Fibroblast of the conjunctiva (primary cell): ENCODE measurements at regions not wholly inside any gene's neighbourhood (a gene's known extent, or its start where the extent isn't known, plus 50 kb on each side); places are given as distances from the start of the nearest gene placed in this dataset.
"Not testable (repeated sequence)": the region's sequence is repeated elsewhere in the genome, so short reads cannot be mapped to it uniquely, and the experiment has no call there.

Source experiments
- DNase-seq: peaks from one replicate; pipeline ENCODE4 v3.0.0-alpha.2; 2010; ENCODE audit warnings: low read depth

DNA sequence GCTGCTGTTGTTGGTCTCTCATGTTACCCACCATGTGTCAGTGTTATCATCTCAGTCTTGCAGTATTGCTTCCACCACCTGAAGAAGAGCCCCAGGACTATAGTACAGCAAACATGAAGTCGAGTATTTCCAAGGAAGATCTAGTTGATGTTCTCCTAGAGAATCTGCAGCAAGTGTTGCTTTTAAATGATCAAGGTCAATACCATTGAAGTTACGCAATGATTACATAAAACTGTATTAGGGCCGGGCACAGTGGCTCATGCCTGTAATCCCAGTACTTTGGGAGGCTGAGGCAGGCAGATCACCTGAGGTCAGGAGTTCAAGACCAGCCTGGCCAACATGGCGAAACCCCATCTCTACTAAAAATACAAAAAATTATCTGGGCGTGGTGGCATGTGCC, 173.9 kb downstream of the TJP1 start:
- DNase-seq = not testable (repeated sequence)

DNA sequence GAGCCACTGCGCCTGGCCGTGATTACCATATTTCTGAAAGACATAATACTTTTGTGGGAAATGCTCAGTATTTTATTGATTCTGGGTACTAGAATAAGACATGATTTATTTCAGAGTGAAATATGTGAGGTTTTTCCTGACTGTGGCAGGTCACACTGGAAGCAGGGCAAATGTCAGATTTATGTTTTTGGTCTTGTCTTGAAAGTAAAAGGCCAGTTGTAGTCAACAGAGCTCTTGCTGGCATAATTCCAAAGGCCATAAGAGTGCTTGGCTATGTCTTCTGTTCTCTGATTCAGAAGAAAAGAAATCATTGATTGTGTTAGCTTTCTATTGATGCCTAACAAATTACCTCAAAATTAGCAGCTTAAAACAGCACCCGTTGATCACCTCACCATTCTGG, 176.4 kb downstream of the TJP1 start:
- no peak for DNase-seq

DNA sequence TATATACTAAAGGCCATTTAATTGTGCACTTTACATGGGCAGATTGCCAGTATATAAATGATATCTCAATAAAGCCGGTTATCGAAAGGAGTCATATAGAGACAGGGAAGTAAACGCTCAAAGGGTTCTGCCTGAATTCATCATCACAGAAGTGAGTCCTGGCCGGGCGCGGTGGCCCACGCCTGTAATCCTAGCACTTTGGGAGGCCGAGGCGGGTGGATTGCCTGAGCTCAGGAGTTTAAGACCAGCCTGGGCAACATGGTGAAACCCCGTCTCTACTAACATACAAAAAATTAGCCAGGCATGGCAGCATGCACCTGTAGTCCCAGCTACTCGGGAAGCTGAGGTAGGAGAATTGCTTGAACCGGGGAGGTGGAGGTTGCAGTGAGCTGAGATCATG, 177.9 kb downstream of the TJP1 start:
- DNase-seq = not testable (repeated sequence)

DNA sequence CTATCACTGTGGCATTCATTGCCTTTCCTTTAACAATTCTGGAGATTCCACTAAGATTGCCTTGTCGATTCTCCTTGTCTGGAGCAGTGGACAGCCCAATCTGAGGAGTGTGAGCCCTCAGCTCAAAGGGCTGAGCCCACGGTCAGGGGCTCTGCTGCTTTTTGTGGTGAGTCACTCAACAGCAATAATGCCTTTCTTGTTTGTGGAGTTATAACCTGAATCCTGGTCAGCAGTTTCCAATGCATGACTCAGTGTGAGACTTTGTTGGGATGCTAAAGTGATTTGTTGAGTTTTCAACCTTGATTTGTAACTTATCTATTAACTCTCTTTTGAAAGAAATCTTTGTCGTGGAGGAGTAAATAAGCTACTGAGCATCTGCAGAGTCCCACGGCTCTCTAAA, 183.5 kb downstream of the TJP1 start:
- no peak for DNase-seq

DNA sequence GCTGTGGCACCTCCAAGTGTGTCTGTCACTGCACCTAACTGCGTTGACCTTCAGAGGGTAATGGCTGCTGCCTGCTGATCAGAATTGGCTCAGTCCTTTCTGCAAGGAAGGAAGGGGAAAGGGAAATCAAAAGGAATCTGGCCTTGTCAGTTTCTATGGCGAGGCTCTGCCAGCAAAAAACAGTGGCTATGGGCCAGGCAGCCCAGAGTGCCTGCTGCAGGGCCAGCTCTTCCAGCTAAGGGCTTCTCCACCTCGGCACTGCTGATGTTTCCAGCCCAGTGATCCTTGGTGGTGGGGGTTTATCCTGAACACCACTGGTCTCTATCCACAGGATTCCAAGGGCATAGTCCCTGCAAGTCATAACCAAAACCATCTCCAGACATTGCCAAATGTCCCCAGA, 184.3 kb downstream of the TJP1 start:
- no peak for DNase-seq

DNA sequence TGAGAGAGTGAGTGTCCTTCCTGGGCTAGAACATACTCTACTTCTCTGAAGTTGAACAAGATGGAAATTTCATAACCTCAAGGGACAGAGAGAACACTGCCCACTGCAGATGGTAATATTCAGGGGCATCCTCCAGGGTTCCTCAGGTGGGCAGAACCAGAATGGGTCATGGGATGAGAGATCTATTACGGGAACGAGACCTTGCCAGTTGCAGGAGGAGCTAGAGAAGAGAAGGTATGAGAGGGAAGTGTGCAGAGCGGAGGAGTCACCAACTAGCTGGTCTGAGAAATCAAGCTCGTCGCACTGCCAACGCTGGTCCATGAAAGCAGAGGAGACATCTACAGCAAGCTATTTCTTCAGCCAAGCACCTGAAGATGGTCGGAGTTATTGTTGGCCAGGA, 184.7 kb downstream of the TJP1 start:
- no peak for DNase-seq

DNA sequence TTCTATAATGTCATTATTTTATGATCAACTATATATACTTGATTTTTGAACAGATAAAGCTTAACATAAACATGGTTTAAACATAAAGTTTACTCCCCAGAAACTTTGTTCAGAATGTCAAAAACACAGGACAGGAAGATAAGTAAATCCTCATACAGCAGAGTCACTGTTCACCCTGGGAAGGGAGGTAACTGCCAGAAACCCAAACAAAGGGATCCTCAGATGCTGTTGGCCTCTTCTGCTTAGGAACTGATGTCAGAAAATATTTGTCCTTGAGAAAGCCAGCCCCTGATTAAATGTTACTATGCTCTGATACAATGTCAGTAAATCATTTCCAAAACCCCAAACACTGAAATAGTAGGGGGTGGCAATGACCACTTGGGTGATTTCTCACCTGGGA, 185.3 kb downstream of the TJP1 start:
- no peak for DNase-seq

DNA sequence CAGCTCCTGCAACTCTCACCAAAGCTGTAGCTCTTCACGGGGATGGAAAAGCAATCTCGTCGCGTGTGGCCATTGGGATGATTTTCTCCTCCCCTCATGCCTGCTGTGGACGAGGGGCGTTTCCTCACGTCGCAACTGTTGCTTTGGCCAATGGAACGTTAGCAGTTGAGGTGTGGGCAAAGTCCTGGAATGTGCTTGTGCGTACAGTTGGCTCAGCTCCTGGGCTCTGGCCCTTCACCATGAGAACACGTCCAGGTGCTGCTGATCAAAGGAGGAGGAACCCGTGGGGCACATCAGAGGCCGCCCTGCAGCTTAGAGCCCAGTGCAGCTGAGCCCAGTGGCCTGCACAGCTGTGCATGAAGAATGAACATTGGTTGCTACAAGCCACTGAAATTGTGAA, 186.1 kb downstream of the TJP1 start:
- DNase-seq = no peak

DNA sequence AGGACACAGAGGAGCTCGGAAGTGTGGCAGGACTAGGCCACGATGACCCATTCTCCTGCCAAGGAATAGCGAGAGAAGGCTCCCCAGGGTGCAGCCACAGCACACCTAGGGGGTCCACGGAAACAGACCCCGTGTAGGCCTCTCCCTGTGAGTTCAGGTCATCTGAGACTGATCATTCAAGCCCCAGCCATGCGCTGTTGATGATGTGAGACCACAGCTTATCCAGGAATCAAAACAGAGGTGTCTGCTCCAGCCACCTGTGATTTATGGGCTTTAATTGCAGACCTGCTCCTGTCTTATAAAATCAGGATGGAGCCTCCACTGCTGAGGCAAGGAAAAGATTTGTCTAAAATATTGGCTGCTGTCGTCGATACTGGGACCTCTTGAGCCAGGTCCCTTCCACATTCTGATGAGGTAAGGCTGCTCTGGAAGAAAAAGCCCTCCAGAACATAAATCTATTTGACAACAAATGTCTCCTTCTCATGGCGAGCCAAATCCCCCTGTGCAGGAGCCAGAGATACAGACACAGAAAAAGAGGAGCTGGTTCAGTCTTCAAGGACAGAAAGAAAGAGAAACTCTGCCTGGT, 186.7 kb downstream of the TJP1 start:
- DNase-seq = no peak

DNA sequence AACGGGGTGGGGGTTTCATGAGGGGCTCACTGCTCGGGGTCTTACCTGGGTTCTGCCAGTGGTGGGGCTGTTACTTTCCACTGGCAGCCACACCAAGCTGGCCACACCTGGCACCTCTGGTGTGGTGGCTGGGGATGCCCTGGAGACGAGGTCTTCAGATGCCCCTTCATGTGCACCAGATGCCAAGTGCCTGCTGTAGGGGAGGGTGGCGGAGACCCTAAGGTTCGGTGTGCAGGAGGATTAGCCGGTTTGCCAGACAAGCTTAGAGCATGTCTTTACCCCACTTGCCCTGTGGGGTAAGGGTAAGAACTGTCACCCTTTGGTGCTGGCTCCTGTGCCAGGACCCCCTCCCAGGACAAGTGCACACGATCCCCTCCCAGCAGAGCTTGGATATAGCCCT, 188.3 kb downstream of the TJP1 start:
- no peak for DNase-seq

DNA sequence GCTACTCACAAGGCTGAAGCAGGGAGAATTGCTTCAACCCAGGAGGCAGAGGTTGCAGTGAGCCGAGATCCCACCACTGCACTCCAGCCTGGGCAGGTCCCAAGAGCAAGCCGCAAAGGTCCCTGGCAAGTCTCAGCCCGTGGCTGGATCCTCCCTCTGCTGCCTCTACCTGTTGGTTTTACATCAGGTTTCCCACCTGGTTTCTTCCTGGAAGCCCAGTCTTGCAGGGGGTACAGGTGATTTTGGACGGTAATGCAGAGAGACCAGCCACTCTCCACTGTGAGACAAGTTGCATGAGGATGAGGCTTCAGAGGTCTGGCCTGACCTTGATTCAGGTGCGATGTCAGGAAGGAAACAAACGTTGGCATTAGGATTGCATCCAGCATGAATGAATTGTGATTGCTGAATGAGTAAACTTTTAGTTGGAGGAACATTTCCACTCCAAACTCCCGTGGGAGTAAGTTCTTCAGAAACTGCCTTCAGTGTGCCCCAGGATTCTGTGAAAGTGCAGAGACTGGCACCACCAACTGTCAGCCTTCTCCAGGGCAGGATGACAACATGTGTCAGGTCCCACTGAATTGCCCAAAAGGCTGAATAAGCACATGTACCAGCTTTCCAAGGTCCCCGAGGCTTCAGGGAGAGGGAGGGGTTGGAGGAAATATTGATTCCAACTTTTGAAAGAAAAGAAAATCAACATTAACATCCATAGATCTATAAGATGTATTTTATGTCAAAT, 189.4 kb downstream of the TJP1 start:
- no peak for DNase-seq

DNA sequence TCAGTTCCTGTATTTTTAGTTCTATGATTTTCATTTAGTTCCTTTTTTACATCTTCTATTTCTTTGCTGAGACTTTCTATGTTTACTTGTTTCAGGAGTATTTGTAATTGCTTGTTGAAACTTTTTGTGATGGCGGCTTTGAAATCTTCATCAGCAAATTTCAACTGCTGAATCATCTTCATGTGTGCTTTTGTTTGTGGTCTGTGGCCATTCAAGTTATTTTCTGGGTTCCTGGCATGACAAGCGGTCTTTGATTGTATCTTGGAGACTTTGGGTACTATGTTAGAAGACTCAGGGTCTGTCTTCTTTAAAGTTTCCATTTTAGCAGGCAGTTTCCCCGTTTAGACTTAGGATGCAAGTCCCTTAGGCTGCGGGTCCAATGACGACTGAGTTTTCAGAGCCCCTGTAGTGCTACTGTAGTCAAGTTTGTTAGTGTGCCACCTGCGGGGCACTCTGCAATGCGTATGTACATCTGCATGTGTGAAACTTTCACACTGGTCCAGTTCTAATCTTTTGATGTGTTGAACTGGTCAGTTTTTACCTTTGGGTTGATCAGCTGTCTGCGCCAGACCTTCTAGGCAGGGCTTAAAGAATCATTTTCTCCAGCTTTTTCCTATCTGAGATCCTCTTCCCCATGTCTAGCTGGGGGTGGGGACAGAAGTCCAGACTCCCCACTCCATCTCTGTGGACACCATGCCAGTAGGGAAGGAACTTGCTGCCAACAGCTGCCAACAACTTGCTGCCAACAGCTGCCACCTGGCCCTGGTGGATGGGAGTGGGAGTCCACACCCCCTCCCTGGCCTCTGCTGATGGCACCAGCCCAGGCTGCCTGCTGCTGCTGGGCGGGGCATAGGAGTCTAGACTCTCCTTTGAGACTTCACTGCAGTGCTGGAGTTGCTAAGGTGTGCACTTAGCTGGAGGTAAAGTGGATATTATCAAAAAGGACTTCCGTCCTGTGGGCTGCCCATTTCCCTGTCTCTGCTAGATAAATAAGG, 190.9 kb downstream of the TJP1 start:
- no peak for DNase-seq

DNA sequence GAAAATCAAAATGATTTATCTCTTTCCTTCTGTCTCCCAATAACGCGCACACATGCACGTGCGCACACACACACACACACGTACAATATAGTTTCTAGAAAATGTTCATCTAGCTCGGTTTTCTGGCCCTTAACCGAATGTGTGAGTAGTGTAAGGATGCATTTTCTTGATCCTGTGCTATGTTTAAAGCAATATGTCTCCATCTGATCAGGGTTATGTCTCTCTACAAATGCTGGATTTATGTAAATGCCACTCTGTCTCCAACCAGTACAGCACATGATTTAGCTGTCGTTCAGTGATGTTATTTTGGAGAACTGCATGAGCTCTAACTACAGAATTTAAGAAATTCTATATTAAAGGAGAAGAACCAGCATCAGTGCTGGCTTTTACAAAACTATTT, 198.0 kb downstream of the TJP1 start:
- DNase-seq = no peak

DNA sequence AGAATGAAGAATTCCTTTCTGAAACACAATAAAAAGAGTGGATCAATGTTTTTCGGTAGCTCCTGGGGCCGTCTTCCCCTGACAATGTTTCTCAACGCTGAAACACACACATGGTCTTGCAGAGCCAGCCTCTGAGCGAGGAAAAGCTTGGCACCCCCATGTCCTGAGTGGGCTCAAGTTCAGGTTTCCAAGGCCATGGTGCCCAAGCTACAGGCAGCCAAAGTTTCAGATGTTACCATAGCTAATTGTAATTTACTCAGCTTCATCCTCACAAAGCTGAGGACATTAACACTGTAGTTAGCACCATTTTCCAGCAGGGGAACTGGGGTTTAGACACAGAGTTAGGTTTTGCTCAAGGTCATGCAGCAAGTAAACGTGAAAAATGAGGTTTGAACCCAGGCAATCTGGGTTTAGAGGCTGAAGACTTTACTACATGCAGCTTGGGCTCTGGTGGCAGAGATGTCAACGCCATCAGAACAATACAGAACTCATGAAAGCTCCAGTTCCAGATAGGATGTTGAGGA, 199.1 kb downstream of the TJP1 start:
- no peak for DNase-seq

DNA sequence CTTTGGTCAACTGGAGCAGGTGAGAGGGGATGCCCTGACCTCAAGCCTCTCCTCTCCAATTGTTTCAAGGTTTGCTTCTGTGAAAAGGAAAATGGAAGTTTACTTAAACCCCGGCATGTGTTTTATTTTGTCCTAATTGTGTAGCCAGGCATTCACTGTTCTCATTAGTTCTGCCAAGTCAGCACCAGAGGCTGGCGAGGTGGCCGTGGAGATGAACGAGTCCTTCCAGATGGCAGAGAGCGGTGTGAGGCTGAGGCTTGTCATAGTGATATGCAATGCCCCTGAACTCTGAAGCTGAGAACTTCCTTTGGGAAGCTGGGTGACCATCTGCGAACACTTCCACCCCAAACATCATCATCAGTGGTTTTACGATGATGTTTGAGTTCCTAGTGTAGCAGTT, 199.6 kb downstream of the TJP1 start:
- DNase-seq = no peak

DNA sequence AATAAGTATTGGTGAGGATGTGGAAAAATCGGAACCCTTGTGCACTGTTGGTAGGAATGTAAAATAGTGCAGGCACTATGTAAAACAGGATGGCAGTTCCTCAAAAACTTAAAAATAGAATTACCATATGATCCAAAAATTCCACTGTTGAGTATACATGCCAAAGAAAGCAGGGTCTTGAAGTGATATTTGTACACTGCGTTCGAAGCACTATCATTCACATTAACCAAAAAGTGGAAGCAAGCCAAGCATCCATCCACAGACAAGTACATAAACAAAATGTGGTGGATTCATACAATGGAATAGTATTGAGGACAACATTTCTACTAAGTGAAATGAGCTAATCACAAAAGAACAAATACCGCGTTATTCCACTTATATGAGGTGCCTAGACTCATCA, 200.7 kb downstream of the TJP1 start:
- no peak for DNase-seq

DNA sequence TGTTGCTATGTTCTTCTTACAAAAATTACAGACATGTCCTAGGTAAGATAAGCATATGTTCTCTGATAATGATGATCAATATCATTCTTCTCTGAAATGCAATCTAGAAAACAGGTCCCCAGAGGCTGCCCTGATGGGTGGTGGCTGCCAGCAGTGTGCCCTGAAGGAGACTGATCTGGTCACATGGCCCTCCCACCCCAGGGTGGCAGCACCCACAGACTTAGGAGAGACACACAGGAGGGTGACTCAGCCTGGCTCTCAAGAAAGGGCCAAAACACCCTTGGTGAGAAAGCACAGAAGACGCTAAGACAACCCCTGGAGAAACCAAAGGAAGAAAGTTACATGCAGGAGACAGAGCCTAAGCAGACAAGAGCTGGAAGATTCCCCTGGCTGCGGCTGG, 203.7 kb downstream of the TJP1 start:
- DNase-seq = no peak

DNA sequence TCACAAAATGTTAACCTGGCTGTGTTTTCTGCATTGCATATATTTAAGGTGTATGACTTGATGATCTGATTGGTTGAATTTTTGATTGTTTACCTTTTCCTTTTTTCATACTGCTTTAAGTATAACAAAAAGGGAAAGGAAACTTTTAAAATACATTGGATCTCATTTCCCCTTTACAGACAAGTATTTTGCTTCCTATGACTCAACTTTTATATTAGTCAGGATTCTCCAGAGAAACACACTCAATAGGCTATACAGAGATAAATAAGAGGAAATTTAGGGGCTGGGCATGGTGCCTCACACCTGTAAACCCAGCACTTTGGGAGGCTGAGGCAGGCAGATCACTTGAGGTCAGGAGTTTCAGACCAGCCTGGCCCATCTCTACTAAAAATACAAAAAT, 205.8 kb downstream of the TJP1 start:
- DNase-seq = no peak

DNA sequence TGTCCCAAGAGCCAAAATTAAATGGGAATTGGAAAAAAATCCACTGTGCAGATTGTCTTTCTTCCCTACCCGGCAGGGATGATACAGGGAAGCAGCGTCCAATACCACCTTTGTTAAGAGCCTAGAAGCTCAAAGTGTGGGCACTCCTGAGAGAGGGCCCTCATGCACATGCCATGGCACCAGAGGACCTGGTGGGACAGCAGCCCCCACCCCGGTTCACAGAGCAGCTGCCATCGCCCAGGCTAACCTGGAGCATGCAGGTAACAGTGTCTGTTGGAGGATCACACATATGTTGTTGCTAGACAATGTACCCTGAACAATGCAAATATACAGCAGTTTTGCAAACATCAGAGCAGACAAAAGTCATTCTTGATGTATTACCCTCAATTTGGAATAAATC, 206.5 kb downstream of the TJP1 start:
- no peak for DNase-seq

DNA sequence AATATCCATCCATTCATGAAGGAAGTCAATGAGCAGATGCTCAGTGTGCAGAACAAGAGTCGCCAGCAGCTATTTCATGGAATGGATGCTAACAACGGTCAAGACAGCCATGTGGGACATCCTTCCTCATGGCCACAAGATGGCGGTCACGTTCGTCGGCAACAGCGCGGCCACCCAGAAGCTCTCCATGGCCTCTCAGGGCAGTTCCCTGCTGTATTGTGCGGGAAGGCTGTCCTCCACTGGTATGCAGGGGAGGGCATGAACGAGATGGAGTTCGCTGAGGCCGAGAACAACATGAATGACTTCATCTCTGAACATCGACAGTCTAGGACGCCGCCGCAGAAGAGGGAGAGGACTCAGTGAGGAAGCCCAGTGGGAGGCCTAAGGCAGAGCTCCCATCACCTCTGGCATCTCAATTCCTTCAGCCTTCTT, 208.3 kb downstream of the TJP1 start:
- no peak for DNase-seq

DNA sequence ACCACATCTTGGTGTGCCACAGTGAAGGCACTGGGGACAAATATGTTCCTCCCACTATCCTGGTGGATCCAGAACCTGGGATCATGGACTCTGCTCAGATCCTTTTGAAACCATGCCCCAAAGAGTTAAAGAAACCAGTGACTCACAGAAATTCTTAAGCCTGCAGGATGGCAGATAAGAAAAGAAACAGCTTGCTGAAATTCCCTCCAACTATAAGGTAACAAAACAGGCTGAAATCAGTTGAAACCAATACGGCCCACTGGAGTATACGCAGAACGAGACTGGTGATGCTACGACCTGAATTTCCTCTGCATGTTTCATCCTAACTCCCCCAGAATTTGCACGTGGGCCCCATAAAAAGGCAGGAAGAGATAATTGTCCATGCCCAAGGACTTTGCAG, 209.6 kb downstream of the TJP1 start:
- no peak for DNase-seq

DNA sequence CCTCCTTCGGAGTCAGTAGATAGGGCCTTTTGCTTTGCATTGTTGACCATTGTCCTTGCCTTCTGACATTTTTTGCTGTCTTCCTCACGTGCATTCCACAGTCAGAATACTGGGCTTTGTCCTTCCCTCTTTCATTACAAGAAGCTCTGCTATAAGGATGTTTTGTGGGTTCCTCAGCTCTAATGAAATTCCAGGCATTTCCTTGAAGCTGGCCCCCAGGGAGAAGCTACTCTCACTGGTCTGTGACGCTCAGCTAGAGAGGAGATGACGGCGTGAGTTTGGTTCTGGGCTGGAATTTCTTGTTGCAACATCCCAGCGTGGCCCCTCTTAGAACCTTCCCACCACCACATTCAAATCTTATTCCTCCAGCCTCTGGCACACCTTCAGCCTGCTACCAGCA, 210.2 kb downstream of the TJP1 start:
- DNase-seq = peak; percentile 6

DNA sequence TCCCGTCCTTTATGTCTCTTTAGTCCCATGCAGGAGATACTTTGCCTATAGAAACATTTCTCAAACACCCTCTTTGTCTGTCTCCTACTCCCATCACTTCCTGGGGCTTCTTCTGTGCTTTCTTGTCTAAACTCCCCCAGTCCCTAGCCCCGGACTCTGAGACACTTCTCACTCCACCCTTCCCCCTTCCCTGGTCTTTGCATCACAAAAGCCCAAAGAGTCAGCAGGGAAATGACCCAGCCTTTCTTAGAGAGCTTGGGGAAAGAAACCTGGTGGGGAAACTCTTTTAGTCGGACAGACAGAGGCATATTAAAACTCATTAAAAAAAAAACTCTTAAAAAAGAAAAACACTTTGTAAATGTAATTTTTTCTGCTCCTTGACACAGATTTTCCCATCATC, 211.2 kb downstream of the TJP1 start:
- DNase-seq = no peak
